ENCODE measurements at regions not wholly inside any gene's neighbourhood (a gene's known extent, or its start where the extent isn't known, plus 50 kb on each side); places are given as distances from the start of the nearest gene placed in this dataset.
A peak's percentile ranks its signal among the peaks of the same experiment; 100 is the strongest.

- no peak for DNase-seq
Observed at GRCh38 chr4:144465546-144465945, 180.4 kb upstream of the HHIP start.

GRCh38 chr4:144480068-144480467, 165.9 kb upstream of the HHIP start:
- no peak for DNase-seq

- DNase-seq: no peak
Observed at GRCh38 chr4:144489831-144490230, 156.1 kb upstream of the HHIP start.

- DNase-seq: no peak
Observed at GRCh38 chr4:144494280-144494679, 151.7 kb upstream of the HHIP start.

GRCh38 chr4:144495944-144496343, 150.0 kb upstream of the HHIP start:
- DNase-seq: no peak

GRCh38 chr4:144499777-144500176, 146.2 kb upstream of the HHIP start:
- DNase-seq: no peak

GRCh38 chr4:144501231-144501780, 144.7 kb upstream of the HHIP start:
- no peak for DNase-seq

GRCh38 chr4:144504883-144505282, 141.1 kb upstream of the HHIP start:
- DNase-seq: no peak

- no peak for DNase-seq
Observed at GRCh38 chr4:144507311-144508101, 138.4 kb upstream of the HHIP start.

GRCh38 chr4:144509088-144510015, 136.6 kb upstream of the HHIP start:
- DNase-seq: peak; percentile 9

GRCh38 chr4:144514736-144515135, 131.2 kb upstream of the HHIP start:
- DNase-seq: no peak

GRCh38 chr4:144518181-144518895, 127.6 kb upstream of the HHIP start:
- DNase-seq: no peak

GRCh38 chr4:144531841-144532240, 114.1 kb upstream of the HHIP start:
- no peak for DNase-seq

GRCh38 chr4:144547678-144548298, 98.2 kb upstream of the HHIP start:
- no peak for DNase-seq

GRCh38 chr4:144556636-144557035, 89.3 kb upstream of the HHIP start:
- DNase-seq: no peak

GRCh38 chr4:144557404-144557803, 88.6 kb upstream of the HHIP start:
- DNase-seq: no peak

- peak; percentile 20 for DNase-seq
Observed at GRCh38 chr4:144562019-144562705, 83.8 kb upstream of the HHIP start.

- DNase-seq: no peak
Observed at GRCh38 chr4:144564358-144564757, 81.6 kb upstream of the HHIP start.

GRCh38 chr4:144565527-144566195, 80.3 kb upstream of the HHIP start:
- DNase-seq: no peak

- no peak for DNase-seq
Observed at GRCh38 chr4:144572660-144573059, 73.3 kb upstream of the HHIP start.

Measured in muscle of arm (tissue), 1 donor.